WI38 (cell line): ENCODE measurements at regions not wholly inside any gene's neighbourhood (a gene's known extent, or its start where the extent isn't known, plus 50 kb on each side); places are given as distances from the start of the nearest gene placed in this dataset.
"Not testable (repeated sequence)": the region's sequence is repeated elsewhere in the genome, so short reads cannot be mapped to it uniquely, and the experiment has no call there.

ENCODE experiments used
- H3K4me3 ChIP-seq: 2 replicates; pipeline ENCODE4 v1.5.1; 2011; ENCODE audit warnings: low read depth, mild to moderate bottlenecking, control low read depth, low read length
- CTCF ChIP-seq: IDR thresholded peaks from 2 replicates; pipeline ENCODE4 v1.5.1; 2012; ENCODE audit warnings: low read depth, mild to moderate bottlenecking, control low read depth, low read length

GRCh38 chrX:131671735-131672134, 127.9 kb downstream of the OR13H1 start:
- H3K4me3 ChIP-seq: no peak overlapping the region
- no peak for TF ChIP-seq CTCF

DNA sequence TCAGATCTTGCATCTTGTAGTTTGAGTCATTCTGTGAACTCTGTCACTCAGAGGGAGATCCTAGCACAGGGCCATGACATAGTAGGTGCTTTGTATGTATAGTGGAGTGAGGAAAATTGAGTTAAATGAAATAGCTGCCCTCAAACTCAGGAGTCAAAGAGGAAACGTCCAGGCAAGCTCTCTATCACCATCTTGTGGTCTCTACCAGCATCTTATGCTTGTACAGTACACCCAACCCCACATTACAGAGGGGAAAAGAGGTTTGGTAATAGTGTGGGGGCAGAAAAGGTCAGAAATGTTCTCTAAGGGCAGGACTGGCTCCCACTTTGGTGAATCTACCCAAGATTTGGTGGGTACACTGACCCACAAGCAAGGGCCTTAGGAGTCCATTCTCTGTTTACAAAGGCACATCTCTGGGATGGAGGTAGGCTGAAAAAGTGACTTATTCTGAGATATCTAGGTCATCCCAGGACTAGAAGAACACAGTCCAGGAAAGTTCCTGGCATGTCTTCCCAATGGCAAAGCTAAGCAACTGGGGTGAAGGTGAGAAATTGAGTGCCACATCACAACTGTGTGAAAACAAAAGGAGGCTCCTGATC, 131.8 kb downstream of the OR13H1 start:
- no peak overlapping the region for H3K4me3 ChIP-seq
- TF ChIP-seq CTCF: peak; percentile 52

DNA sequence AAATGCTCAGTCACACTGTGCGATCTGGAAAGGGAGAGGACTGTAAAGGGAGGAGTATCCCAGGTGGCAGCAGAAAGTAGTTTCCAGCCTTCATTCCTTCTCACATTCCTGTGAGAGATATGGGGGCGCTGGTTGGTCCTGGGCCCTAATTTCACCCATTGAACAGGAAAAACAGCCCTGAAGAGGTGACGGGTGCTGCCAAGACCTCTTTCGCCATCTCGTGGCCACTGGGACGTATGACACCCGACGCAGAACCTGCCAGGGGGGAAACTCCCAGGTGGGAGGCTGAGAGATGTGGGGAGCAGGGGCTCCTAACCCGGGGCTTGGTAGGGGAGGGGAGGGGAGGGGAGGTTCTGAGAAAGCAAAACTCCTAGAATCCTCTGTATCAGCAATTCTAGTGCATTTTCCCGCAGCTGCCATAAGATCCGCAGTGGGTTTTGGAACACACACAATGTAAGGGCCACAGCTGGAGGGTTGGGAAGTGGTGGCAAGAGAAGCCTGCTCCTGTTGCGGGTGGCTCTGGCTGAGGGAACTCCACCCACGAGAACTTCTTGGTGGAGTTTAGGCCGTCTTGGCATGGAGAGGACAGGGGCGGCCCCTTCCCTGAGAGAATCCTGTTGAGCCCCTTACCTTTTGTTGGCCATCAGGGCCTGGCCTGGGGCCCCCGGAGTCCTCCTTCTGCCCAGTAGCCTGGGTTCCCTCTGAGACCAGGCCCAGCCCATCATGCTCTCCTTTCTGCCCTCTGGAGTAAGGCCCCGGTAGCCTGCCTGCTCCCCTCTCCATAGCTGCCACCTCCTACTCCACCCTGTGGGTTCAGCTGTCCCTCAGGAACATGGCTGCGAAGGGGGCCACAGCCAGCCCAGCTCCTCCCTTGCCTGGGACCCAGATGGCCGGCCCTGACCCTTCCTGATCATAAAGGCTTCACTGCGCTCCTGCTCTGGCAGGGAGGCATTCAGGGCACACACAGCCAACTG, 134.1 kb downstream of the OR13H1 start:
- no peak overlapping the region for H3K4me3 ChIP-seq
- peak; percentile 75 for TF ChIP-seq CTCF

GRCh38 chrX:131682735-131683134, 138.9 kb downstream of the OR13H1 start:
- H3K4me3 ChIP-seq: not testable (repeated sequence)

DNA sequence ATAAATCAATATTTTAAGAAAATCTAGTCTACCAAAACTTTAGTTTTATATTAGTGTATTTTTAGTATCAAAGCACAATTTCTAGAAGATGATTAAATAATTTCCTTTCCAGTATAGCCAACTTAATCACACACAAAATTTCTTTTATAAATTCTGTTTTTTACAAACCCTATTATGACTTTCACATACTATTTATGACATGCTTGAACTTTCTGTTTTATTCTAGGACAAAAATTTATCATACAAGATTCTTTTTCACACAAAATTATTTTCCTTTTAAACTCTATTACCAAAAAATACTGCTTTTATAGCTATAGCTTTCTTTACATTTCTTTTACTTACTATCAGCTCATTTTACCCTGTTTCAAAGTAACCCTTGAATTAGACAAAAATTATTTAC, 149.5 kb downstream of the OR13H1 start:
- no peak for TF ChIP-seq CTCF
- H3K4me3 ChIP-seq: no peak overlapping the region

DNA sequence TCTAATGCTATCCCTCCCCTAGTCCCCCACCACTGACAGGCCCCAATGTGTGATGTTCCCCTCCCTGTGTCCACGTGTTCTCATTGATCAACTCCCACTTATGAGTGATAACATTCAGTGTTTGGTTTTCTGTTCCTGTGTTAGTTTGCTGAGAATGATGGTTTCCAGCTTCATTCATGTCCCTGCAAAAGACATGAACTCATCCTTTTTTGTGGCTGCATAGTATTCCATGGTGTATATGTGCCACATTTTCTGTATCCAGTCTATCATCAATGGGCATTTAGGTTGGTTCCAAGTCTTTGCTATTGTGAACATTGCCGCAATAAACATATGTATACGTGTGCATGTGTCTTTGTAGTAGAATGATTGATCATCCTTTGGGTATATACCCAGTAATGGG, 153.1 kb downstream of the OR13H1 start:
- not testable (repeated sequence) for H3K4me3 ChIP-seq

DNA sequence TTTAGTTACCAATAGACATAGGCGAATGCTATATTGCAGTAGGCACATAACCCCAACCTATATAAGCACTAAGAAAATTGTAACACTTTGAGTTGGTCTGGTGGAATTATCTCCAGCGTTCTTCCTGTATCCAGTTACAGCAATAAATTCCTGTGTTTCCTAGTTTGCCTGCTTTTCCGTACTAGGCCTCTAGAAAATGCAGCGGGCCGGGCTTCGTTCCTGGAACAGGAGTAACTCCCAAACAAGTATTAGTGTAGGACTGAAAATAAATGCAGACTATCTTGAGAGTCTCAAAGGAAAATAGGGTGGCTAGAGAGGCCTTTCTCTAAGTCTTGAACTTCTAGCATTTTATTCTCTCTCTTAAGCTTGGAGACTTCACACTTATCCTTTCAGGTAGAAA, 159.8 kb downstream of the OR13H1 start:
- H3K4me3 ChIP-seq: peak overlapping the region; percentile 52; the same call in 1 of the 2 replicates
- no peak for TF ChIP-seq CTCF

- 0 out of 2 replicates have a peak, but pooled peaks have one; percentile 25 for TF ChIP-seq CTCF
- peak overlapping the region; percentile 52 for H3K4me3 ChIP-seq
These were observed 160.3 kb downstream of the OR13H1 start for GRCh38 chrX:131704136-131704695.
